Vagina (tissue), 2 donors: ENCODE measurements at regions not wholly inside any gene's neighbourhood (a gene's known extent, or its start where the extent isn't known, plus 50 kb on each side); places are given as distances from the start of the nearest gene placed in this dataset.

Source experiments
- POLR2A ChIP-seq, 2 donors: fragments of 450-650 bp; IDR thresholded peaks; one replicate each; pipeline ENCODE4 v1.6.1; 2017; ENCODE audit warnings: antibody characterized with exemption in 2 of 2, mild to moderate bottlenecking in 2 of 2, moderate library complexity in 2 of 2
- POLR2AphosphoS5 ChIP-seq, 2 donors: sonication (generic); formaldehyde crosslinking; IDR thresholded peaks; one replicate each; pipeline ENCODE4 v1.9.0; 2017; ENCODE audit warnings: antibody characterized with exemption in 2 of 2, mild to moderate bottlenecking in 2 of 2, low read depth in 1 of 2; ENCODE audit not compliant: insufficient read depth in 1 of 2
- TF ChIP-seq, protein P1 (sequence below), 3 experiments: fragments of 450-650 bp in 2 of 3; fragments of 200-600 bp in 1 of 3; sonication (generic) in 1 of 3; IDR thresholded peaks; one replicate each; pipeline ENCODE4 v1.5.1; 2017 to 2019; ENCODE audit warnings: antibody characterized with exemption in 3 of 3, mild to moderate bottlenecking in 2 of 3, moderate library complexity in 2 of 3

DNA sequence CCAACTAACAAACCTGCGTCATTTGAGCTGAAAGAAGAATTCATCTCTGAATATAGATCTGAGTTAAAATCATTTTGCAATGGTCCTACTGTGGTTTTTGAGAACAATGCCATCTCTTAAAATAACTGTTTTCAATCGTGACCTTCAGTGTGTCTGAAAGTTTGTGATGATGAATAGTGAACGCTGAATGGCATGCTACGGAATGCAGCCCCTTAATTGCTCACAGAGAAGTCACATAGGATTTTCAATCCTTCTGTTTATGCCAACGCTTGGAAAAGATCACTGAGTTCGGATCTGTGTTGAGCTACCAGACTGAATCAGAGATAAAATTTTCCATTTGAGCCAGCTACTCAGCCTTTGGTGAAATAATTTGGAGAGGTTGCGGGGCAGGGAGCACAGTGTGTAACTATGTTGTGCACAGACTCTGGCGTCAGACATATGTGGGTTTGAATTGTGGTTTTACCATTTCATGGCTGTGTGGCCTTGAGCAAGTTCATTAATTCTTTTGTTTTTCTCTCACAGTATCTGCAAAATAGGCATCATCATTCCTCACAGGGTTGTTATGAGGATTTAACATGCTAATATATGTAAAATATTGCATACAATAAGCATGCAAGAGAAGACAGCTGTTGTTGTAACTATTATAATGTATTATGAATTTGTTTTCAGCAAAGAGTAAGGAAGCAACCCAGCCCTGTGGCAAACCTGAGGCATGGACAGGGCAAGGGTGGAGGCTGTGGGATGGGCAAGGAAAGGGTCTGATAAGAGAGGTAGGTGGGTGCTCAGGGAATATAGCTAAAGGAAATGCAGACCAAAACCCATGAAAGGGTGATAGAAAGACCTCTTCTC lies 679.9 kb downstream of the KCNA4 start:
- TF ChIP-seq, protein P1, sequence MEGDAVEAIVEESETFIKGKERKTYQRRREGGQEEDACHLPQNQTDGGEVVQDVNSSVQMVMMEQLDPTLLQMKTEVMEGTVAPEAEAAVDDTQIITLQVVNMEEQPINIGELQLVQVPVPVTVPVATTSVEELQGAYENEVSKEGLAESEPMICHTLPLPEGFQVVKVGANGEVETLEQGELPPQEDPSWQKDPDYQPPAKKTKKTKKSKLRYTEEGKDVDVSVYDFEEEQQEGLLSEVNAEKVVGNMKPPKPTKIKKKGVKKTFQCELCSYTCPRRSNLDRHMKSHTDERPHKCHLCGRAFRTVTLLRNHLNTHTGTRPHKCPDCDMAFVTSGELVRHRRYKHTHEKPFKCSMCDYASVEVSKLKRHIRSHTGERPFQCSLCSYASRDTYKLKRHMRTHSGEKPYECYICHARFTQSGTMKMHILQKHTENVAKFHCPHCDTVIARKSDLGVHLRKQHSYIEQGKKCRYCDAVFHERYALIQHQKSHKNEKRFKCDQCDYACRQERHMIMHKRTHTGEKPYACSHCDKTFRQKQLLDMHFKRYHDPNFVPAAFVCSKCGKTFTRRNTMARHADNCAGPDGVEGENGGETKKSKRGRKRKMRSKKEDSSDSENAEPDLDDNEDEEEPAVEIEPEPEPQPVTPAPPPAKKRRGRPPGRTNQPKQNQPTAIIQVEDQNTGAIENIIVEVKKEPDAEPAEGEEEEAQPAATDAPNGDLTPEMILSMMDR (IDR thresholded peaks at IDR 0.05), result no peak
- TF ChIP-seq POLR2A (IDR thresholded peaks at IDR 0.05), result no peak
- no peak for TF ChIP-seq POLR2AphosphoS5 (IDR thresholded peaks at IDR 0.05; ENCODE audit: insufficient read depth in 1 of 2, low read depth in 1 of 2)
